HT1080 (cell line): ENCODE measurements at regions not wholly inside any gene's neighbourhood (a gene's known extent, or its start where the extent isn't known, plus 50 kb on each side); places are given as distances from the start of the nearest gene placed in this dataset.
A peak's percentile ranks its signal among the peaks of the same experiment; 100 is the strongest.

Source experiments
- DNase-seq: peaks from one replicate; pipeline ENCODE4 v3.0.0-alpha.2; 2015; ENCODE audit warnings: low read depth

DNA sequence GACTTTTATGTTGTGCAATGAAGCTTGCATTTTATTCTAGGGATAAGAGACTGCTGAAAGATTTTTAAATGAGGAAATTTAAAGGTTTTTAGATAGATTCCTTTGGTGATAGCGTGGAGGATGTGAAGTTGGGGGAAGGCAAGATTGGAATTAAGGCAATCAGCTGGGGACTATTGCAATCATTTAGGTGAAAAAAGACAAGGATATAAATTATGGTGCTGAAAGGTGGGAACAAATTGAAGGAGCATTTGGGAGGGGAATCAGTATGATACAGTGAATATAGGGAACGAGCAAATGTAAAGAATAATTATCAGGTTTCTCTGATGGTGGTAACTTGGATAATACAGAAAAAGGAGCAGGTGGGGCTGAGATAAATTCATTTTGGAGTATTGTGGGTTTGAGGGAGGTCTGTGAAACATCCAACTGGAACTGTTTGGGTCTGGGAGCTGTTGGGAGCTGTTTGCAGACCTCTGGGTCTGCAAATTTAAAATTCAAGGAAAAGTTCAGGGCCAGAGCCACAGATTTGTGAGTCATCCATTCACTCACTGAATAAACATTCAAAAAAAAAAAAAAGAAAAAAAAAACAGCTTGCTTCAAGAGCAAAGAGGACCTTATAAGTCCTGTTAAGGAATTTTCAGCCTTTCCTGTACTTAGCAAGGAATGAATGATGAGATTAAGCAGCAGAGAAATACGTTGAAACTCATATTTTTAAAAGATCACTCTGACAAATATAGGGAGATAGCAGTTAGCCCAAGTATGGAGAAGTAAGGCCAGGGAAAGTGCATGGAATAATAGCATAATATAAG lies 257.5 kb upstream of the FN1 start:
- DNase-seq, result peak; percentile 96

DNA sequence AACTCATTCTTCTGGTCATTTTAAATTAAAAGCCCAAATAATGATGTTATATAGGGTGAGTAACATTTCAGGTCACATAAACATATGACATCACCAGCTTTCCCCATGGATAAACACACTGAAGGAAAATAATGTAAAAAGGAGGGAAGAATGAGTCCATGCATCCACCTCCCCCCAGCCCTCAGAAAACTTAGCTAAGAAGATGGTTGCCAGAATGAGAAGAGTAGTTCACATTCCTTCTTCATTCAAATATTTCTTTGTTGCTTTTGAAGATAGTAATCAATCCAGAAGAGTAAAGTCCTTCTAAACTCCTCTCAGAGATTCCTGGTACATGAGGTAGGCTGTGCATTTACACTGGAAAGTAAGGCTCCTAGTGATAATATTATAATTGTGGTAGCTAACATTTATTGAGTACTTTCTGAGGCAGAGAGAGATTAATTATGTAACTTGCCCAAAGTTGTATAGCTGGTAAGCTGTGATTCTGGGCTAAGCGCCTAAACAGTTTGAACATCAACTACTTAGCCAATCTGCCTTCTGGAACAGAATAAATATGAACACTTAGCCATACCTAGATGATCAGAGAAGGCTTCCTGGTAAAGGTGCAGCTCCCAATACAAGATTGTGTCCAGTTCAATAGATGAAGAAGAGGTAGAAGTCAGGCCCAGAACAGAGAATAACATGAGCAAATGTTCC lies 256.7 kb upstream of the FN1 start:
- DNase-seq, result no peak

- DNase-seq, result no peak
These were observed 255.5 kb upstream of the FN1 start for GRCh38 chr2:215691346-215691745.

- DNase-seq, result no peak
These were observed 251.5 kb upstream of the FN1 start for GRCh38 chr2:215687149-215688031.

- no peak for DNase-seq
These were observed 249.5 kb upstream of the FN1 start for GRCh38 chr2:215685238-215685990.

GRCh38 chr2:215684448-215685237 lies 248.8 kb upstream of the FN1 start:
- DNase-seq, result peak; percentile 57

DNA sequence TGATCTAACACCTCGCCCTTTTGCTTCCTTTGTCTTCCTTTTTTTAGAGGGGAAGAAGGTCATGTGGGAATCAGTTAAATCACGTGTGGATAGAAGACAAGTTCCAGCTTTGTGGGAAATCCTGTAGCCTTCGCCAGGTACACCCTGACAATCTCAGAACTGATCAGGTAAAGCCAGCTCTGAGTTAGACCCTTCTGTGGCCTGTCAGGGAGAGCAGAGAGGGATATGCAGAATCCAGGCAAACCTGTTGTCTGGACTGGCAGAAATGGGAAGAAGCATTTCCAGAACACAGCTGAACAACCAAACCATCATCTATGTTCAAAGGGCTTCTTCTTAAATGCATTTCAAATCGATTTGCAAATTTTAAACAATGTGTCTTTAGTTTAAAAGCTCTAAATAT lies 247.4 kb upstream of the FN1 start:
- DNase-seq, result no peak

DNA sequence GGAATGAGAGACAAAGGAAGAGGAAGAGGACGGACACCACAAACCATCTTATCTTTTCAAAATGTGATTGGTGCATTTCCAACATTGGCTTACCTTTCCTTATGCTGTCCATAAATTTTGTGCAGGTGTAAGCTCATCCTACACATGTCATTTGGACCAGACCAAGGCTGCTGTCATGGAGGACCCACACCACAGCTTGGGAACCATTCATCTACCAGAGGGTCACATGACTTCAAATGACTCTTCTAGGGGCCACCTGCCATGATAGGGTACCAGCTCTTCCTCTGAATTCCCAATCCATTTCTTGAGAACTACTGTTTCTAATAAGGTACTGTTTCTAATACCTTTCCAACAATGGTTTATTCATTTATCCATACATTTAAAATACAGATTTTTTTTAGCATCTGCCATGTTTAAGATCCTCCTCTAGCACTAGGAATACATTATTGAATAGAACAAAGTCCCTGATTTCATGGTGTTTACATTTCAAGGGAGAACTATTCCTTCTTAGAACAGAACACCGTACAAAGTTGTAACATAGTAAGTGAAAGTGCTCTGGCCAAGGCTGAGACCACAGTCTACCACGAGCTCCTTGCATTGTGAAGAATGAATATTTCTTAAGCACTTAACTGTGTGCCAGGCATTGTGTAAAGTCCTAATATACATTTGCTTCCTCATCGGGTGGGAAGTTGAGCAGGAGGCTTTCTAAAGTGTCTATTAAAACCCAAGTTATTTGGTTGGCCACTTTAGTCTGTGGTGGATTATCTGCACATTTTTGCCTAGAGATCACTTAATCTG lies 246.1 kb upstream of the FN1 start:
- DNase-seq, result no peak

- DNase-seq, result peak; percentile 99
These were observed 245.0 kb upstream of the FN1 start for GRCh38 chr2:215680605-215681598.

GRCh38 chr2:215678094-215678493 lies 242.2 kb upstream of the FN1 start:
- no peak for DNase-seq

GRCh38 chr2:215677481-215677880 lies 241.6 kb upstream of the FN1 start:
- no peak for DNase-seq

GRCh38 chr2:215672406-215672805 lies 236.5 kb upstream of the FN1 start:
- no peak for DNase-seq

DNA sequence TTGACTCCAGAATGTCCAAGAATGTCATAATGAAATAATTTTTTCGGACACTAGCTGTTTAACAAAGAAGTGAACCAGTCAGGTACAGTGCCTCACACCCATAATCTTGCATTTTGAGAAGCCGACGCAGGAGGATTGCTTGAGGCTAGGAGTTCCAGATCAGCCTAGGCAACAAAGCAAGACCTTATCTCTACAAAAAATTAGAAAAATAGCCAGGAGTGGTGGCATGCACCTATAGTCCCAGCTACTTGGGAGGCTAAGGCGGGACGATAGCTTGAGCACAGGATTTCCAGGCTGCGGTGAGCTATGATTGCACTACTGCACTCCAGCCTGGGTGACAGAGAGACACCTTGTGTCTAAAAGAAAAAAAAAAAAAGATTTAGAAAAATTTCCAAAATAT lies 235.8 kb upstream of the FN1 start:
- DNase-seq, result no peak

DNA sequence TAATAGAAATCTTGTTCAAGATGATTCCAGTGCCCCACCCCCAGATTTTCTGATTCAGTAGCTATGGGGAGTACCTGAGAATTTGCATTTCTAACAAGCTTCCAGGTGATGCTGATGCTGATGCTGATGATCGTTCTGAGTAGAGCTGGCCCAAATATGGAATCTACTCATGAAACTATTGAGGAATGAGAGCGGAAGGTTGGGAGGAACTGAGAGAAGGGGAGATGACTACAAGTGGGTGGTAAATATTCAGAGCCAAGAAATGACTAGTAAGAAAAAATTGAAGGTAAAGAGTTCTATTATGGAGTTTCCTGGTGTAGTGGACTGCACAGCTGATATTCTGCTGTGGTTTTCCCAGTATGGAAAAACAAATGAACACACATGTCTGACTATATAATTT lies 235.4 kb upstream of the FN1 start:
- DNase-seq, result no peak

- no peak for DNase-seq
These were observed 234.5 kb upstream of the FN1 start for GRCh38 chr2:215670396-215670795.

- no peak for DNase-seq
These were observed 232.5 kb upstream of the FN1 start for GRCh38 chr2:215668378-215668775.

DNA sequence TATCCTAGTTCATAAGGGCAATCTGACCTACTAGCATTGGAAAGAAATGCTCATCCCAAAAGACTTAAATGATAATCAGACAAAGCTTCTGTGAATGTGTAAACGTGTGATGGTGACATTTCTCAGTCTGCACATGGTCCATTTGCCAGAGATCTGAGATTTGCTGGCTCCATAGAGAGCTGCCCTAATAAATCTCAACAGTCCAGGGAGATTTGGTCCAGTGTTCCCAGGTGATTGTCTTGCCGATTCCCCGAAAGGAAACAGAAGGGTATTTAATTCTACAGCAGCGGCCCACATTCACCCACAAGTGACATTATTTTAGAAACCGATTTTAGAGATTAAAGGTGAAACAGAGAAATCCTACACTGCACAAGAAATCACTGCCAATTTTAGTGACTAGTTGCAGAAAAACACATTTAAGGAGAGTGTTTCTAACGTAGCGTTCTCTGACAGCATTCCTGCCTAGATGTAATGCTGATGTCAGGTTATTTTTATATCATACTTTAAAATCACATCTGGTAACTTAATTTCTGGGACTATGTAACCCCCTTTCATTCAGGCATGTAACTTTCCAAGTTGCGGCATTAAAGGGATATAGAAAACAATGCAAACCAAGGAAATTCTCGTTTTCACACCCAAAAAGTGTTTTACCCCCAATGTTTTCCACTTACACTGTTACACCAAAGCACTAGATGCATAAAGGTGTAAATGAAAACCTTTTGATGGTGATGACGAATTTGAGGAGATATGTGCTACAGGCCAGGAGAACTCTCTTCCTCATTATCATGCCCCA lies 231.9 kb upstream of the FN1 start:
- no peak for DNase-seq
